HL-60/S4 treated with phorbol 12-myristate 13-acetate at 8.2 ng/mL for 4 days and 3 days (cell line): ENCODE measurements at regions not wholly inside any gene's neighbourhood (a gene's known extent, or its start where the extent isn't known, plus 50 kb on each side); places are given as distances from the start of the nearest gene placed in this dataset.

ENCODE experiments used
- in situ Hi-C: fragments of 300-500 bp; cut with MboI; formaldehyde crosslinking; loops from 2 replicates; pipeline ENCODE4 v1.15.0; 2022; ENCODE audit warnings: low sequenced_read_pairs

DNA sequence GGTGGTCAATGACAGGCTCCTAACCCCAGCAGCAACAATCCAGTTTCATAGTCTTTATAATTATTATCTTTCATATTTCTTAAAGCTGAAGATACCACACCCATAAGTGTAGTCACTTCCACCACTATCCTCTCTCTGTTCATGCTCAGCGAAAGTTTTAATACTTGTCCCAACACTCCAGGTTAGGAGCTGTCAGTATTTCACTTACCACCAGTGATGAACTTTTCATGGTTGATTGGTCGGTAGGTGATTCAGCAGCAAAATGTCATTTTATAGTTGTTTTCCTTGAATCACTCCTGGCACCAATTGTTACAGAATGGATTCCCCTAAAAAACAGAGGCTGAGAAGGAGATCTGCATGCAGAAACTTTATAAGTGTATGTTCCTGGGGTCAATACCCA lies 324.9 kb downstream of the CCDC85A start:
- in situ Hi-C loops = no loop called here

DNA sequence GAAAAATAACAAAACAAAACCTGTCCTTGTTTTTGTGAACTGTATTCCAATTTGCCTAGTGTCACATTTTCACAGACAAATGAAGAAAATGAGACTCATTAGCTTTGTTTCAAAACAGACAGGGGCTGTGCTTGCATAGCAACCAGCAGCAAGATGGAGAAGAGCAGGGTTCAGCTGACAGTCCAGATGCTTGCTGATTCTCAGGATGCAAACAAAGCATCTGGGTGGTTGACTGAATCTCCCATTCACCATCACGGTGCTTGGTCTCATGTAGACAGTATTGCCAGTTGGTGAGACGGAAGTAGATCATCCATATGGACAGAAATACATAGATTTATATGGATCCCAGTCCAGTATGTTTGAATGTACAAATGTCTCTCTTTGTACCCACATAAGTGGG lies 326.8 kb downstream of the CCDC85A start:
- in situ Hi-C loops = no loop called here

DNA sequence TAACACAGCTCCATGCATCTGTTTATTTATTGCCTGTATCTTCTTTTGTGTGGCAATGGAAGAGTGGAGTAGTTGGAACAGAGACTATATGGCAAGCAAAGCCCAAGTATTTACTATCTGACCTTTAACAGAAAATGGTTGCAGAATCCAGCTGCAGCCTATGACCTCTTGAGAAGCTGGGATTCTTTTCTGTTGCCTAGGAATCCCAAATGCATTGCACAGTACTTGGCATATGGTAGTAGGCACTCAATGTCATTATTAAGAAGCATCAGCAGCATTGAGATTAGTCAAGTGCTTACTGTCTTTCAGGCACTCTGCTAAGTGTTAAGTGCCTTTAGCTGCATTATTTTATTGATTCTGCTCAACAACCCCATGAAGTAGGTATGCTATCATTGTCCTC lies 331.6 kb downstream of the CCDC85A start:
- in situ Hi-C loops = no loop called here

DNA sequence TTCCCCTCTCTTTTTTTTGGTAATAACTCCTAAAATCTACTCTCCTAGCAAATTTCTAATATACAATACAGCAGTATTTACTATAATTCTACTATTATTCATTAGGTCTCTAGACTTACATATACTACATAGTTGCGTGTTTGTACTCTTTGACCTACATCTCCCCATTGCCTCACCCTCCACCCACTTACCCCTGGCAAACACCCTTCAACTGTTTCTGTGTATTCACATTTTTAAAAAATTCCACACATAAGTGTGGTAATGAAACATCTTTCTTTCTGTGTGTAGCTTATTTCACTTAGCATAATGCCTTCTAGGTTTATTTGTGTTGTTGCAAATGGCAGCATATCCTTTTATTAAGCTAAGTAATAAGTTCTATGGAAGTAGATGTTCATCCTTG lies 336.0 kb downstream of the CCDC85A start:
- in situ Hi-C loops = no loop called here

DNA sequence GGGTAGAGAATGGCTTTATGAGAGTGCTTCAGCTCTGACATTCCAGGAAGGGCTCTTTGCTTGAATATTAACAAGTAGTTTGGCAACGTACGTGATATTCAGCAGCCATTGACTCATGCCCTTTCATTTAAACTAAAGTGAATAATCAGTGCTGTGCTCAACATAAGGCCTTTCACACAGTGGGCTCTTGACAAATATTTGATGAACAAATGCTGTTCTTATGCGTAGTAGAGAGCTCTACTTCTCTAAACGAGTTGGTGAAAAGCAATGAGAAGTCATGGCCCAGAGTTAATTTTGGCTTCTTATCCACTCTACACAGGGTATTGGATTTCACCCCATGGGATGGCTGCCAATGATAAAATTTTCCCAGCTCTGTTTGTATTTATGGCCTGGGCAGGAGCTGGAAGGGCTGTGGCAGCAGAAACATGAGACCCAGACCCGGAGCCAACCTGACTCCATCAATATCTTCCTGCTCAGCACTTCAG lies 338.9 kb downstream of the CCDC85A start:
- in situ Hi-C loops = no loop called here

DNA sequence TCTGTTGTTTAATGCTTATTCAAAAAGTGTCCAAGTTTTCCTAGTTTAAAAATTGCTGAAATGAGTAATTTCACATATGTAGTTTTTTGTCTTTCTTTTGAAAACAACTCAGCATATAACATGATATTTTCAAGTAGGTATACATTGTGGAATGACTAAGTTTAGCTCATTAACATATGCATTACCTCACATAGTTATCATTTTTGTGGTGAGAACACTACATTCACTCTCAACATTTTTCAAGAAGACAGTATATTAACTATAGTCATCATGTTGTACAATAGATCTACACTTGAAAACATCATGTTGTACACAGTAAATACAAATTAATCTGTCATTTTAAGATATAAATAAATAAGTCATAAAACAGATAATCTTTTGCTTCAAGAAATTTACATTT lies 340.0 kb downstream of the CCDC85A start:
- in situ Hi-C loops = no loop called here

DNA sequence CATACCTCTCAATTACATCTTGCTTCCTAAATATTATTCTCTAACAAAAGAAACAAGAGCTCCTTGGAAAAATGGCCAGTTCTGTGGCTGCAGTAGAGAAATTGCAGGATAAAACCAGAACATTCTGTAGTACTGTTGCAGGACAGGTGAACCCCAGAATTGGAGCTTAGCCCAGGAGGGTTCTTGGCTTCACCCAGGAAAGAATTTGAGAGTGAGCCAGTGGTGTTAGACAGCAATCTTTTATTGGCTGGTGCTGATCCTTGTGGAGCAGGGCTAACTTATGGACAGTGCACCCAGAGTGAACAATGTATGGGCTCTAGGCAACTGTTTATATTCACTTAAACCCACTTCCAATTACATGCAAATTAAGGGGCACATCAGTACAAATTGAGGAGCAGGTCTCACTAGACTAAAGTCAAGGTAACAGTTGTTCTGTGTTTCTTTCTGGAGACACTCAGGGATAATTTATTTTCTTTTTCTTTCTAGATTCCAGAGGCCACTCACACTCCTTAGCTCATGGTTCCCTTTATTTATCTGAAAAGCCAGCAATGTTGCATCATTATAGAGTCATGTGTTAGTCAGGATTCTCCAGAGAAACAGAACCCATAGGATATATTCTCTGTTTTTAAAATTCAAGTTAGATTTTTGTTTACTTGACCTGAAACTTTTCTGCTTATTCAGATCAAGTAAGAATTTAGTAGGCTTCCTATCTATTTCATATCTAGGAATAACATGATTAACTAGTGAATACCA lies 348.1 kb downstream of the CCDC85A start:
- in situ Hi-C loops = no loop called here

DNA sequence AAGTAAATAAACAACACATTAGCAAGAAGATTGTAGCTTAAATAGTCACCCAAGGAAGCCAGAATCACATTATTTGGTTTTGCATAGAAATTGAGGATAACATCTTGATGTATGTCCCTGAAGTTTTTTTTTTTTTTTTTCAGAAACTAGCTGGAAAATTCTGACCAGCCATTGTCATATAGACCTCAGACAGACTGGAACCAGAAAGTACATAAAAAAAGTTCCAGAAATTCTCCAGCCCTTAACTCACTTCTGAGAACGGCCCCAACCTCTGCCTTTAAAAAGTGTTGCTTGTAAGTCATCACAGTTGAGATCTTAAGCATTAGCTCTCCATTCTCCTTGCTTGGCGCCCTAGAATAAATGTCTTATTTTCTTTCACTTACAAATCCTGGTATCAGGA lies 350.5 kb downstream of the CCDC85A start:
- in situ Hi-C loops = no loop called here

DNA sequence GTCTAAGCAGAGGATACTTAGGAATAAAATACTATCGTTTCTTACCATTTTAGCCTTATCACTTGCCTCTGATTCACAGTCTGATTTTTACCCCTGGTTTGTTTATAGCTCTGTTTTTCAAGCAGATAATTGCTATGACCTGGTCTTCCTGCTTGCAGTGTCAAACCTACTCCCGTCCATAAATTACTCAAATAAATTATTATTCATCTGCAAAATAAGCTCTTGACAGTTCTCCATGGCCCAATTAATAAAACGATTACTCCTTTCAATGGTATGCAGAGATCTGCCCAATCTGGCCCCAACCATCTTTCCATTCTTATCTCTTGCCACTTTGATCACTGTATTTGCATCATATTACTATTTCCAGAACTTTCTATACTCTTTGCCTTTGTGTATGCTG lies 354.0 kb downstream of the CCDC85A start:
- in situ Hi-C loops = no loop called here

DNA sequence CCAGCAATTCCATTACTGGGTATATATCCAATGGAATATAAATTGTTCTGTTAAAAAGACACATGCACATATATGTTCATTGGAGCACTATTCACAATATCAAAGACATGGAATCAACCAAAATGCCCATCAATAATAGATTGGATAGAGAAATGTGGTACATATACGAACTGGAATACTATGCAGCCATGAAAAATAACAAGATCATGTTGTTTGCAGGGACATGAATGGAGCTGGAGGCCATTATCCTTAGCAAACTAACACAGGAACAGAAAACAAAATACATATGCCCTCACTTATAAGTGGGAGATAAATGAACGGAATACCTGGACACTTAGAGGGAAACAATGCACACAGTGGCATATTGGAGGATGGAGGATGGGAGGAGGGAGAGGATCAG lies 355.8 kb downstream of the CCDC85A start:
- in situ Hi-C loops = no loop called here

DNA sequence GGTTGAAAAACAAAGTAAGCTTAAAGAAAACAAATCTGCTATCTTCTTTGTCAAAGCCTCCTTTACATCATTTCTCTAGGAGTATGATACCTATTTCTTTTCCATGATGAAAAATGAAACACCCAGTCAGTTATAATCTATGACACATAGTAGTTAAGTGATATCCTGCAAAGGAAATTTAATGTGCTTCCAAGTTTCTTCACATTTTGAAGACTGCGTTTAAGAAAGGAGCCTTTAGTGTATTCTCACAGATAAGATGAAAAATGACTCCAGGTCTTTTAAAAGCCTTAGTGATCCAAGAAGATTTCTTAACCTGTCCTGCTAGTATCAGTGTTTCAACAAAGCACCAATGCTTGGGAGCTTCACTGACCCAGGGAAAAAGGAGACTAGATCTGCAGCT lies 356.7 kb downstream of the CCDC85A start:
- in situ Hi-C loops = no loop called here

DNA sequence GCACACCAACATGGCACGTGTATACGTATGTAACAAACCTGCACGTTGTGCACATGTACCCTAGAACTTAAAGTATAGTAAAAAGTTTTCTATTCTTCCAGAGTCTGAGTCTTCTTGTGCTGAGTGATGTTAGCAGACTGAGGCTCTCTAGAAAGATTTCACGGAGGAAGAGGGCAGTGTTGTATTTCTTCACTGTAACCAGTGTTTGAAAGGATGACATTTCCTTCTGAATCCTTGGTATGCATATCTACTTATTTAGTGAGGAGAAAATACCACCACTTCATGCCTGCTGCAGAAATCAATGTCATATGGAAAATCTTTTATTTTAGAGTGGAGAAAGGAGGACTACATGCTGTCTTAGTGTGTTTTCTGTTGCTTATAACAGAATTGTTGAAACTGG lies 357.1 kb downstream of the CCDC85A start:
- in situ Hi-C loops = no loop called here

DNA sequence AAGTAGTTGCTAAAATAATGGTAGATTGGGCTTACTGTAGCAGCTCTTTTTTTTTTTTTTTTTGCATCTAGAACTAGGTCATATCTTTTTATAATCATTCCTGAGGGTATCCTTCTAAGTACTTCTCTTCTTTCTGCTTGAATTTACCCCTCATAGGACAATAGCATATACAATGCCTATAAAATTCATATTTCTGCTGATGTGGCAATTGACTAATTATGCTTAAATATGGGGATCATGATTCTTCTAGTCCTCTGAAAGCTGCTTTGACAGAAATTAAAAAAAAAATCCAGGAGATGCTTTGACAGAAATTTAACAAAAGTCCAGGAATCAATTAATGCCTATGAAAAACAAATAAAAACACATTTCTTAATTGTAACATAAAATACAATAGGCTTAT lies 358.4 kb downstream of the CCDC85A start:
- in situ Hi-C loops = no loop called here

DNA sequence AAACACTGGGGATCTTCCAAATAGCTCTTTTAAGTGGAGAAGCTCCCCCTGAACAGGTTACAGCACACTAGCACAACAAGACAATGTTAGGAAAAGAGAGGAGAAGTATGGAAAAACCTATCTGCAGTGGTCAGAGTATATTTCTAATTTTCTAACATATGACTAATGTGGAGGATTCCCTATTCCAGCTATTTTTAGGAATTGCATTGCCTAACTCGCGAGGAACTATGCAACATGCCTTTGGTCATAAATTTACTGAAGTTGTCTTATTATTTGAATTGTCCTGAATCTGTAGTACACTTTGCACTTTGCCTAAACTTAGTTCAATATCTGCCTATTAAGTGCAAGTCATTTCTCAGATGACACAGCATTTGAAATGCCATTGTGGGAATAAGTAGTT lies 381.4 kb downstream of the CCDC85A start:
- in situ Hi-C loops = no loop called here

DNA sequence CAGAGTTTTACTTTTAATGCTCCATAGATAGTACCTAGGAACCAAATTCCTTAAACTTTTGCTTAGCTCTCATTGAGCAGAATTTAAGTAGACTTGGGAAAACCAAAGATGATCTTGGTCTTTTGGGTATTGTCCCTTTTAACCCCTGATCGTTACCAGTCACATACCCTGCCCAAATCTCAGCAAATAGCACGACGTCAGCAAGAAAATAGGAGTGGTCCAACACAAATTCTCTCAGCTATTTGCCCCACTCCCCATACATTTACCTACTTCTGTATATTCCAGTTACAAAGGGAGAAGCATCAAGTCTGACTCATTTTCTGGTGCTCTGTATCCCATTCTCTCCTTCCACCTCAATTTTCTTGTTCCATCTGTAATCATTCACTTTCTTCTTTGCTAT lies 387.3 kb downstream of the CCDC85A start:
- in situ Hi-C loops = no loop called here

DNA sequence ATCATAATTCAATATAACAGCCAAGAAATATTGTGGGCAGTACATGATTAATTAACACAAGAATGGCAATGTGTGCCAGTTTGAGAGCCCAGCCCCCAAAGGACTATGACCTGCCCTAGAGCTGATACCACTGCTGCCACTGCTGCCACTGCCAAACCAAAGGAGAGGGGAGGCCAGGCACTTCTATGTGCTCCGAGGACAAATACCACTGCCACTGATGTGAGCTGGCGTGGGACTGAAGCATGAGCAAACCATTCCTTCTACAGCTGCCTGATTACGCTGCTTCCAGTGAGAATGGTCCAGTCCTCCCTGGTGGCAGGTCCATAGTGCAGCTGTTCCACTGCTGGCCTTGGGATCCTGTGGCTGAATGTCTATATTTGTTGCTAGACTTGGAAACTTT lies 392.2 kb downstream of the CCDC85A start:
- in situ Hi-C loops = no loop called here

DNA sequence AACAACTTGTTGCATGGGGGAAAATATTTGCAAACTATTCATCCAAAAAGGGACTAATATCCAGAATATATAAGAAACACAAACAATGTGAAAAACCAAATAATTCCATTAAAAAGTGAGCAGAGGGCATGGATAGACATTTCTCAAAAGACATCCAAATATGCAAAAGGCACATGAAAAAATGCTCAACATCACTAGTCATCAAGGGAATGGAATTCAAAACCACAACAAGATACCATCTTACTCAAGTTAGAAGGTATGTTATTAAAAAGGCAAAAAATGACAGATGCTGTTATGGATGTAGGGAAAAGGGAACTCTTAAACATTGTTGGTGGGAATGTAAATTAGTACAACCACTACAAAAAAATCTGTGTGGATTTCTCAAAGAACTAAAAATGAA lies 396.5 kb downstream of the CCDC85A start:
- in situ Hi-C loops = no loop called here

DNA sequence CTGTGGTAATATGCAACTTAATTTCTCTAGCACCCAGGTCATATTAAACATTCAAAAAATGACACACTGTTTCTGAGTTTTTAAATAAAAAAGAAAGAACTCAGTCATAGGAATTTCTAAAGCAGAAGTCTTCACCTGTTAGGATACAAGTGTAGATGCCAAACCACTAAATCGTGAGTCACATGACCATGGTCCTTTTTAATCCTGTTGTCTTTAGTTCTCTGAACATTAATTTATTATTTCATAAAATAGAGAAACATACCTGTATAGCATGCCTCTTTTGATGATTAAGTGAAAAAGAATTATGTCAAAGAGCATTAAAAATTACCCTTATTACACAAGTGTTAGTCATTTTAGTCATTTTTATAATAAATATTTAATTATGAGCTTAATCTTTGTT lies 398.8 kb downstream of the CCDC85A start:
- in situ Hi-C loops = no loop called here

DNA sequence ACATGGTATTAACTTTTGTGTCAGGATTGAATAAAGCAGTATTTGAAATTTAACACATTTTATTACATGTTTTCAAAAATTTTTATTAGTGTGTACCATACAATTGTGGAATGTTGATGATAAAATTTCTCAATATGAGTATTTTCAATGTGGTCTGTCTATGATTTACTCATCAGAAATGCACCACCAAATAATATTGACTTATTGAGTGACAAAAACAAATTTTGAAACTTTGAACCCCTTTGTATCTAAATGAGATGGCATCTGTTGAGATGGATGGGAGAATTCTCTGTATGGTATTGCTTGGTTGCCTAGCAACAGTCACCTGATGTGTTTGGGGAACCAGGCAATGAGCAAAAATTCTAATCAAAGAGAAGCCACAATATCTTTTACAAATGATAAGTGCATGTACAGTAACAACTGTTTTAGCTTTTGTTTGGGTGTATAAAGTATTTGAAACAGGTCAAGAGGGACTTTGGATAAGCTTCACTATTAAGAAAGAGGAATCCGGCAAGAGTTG lies 400.1 kb downstream of the CCDC85A start:
- in situ Hi-C loops = no loop called here

DNA sequence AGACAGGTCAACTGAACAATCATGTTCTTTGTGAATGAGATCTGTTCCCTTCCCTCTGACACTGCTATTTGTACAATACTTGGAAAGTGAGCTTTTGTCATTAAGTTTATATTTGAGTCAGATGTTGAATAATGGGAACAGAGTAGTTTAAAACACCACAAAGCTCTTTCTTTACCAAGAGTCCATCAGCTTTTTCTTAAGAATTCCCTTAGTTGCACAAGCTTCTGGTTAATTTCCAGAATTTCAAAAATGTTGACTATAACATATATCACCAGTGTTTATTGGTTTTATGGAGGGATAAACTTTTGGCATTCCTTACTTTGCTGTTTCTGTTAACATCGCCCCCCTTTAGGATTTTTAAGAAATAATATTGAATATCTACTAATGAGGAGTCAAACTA lies 403.7 kb downstream of the CCDC85A start:
- in situ Hi-C loops = no loop called here

DNA sequence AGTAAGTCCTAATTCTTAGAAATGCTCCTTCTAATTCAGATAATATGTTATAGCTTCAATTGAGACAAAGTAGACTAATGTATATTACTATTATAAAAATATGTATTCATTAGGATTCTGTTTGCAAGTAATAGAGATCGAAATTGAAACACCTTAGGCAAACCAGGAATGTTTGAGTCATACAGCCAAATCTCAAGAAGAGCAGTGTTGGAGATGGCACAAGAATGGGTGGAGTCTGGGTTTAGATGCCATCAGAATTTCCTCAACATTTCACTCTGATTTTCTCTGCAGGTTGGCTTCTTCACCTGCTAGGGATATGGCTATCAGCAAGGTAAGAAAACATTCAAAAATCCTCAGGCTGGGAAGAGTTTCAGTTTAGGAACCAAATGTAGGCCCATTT lies 405.4 kb downstream of the CCDC85A start:
- in situ Hi-C loops = no loop called here

DNA sequence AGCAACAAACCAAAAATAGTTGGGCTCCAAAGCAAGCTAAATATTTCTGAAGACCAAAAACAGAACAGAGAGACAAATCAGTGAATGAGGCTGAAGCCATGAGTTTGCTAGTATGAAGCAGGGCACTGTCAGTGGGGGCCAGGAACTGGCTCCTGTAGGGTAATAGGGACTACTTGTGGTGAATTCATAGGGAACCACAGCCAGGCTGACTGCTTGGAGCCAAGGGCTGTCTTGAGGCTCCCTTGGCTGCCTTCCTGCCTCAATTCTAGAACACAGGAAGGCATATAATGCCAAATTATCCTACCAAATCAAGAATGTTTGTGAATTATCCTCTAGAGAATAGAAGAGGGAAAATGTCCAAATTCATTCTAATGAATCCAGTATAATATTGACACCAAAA lies 406.0 kb downstream of the CCDC85A start:
- in situ Hi-C loops = no loop called here

DNA sequence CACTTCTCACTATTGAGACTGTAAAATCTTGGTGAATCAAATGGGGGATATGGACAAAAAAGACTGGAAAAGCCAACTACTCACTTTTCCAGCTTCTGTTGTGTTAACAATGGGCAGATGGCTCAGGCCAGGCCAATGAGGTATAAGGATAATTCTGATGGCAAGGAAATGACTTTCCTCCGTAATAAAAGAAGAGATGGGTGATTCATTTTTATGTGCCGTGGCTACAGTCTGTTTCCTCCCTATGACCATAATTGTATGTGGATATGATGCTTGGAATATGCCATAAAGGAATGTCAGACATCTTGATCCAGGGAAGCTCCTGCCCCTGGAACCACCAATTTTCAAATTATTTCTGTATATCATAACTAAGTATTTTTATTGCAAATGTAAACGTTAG lies 406.8 kb downstream of the CCDC85A start:
- in situ Hi-C loops = no loop called here
